ENCODE measurements at regions not wholly inside any gene's neighbourhood (a gene's known extent, or its start where the extent isn't known, plus 50 kb on each side); places are given as distances from the start of the nearest gene placed in this dataset.
A peak's percentile ranks its signal among the peaks of the same experiment; 100 is the strongest.

DNA sequence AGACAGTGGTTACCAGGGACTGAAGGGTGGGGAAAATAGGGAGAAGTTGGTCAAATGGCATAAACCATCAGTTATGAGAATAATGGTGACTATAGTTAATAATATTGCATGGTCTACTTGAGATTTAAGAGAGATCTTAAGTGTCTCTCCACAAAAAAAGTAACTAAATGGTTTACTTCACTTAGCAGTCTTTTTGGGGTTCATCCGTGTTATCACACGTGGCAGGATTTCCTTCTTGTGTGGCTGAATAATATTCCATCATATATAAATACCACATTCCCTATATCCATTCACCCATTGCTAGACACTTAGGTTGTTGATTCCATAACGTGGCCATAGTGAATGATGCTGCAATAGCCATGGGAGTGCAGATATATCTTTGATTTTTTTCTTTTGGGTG, 967.0 kb downstream of the UQCRFS1 start:
- DNase-seq = no peak

DNA sequence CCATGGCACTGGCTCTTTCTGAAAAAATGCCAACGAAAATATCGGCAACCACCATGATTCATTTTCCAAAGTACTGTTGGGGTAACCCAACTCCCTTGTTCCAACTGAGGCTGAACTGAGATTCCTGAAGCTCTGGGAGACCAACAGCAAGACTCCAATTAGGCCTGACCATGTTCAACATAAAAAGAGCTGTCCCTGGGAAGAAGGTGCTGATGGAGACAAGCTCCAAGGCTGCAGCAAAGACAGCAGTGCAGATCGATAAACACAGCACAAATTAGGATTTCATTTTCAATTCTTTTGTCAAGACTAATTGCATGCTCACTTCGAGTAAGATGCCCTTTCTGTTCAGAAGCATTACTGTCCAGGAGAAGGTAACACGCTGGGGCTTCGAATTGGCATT, 968.0 kb downstream of the UQCRFS1 start:
- DNase-seq = no peak

DNA sequence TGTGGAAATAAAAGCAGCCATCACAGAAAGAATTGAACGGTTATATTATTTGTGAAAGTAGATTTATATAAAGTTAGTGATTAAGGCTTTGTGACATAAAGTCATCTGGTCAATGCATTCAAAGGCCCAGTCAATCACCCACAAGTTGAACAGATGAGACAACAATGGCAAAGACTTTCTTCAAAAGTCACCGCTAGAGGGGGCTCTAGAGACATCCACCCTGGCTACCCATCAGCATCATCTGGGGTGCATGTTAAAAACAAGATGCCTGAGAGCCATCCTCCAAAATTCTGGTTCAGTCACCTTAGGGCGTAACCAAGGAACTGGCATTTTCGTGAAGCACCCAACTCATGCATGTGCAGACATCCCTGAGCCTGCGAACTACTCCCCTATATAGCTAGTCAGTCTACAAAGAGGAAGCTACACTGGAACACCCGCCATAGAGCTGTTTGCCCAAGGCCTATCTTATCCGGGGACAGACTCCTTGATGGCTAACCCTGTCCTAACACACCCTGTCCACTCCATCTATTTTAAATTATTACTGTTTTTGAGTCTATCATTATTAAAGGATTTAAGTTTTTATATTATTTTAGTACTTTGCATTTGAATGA, 970.5 kb downstream of the UQCRFS1 start:
- peak in 1 of 2 donors; percentile 3 for DNase-seq

DNA sequence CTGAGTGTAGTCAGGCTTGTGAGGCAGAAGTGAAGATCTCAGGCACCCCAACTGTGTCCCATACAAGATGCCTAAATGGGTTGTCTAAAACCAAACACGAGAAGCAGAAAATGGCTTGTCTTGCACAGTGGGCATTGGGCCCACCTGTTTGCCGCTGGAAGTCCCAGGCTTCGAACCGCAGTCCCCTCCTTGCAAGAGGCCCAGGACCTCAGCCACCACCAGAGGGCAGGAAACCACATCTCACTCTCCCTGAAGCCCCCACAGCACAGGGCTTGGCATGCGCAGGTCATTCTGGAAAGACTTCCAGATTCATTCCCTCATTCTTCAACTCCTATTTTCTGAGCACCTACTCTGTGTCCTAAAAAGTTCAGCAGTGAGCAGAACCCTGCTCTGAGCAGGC, 973.7 kb downstream of the UQCRFS1 start:
- DNase-seq = no peak

DNA sequence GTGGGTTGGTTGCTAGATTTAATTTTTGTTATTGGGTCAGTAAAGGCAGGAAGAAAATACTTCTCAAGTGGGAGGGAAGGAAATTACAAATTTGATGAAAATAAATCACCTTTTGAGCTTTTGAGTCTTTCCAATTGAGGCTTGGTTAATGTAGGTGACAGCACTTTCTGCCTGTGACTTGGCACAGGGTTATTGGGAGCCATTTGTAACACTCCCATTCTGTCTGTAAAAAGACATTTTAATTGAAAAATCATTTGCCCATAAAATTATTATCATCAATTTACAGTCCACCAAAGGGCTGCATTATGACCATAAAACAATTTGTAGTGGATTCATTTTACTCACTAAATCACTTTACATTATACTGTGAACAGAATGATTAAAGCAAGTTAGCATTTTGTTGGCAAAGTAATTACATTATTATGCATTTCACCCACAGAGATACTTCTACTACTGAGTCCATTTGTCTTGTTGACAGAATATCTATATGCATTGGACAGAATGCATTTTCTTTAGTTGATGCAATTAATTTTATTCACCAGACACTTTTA, 974.6 kb downstream of the UQCRFS1 start:
- no peak for DNase-seq

DNA sequence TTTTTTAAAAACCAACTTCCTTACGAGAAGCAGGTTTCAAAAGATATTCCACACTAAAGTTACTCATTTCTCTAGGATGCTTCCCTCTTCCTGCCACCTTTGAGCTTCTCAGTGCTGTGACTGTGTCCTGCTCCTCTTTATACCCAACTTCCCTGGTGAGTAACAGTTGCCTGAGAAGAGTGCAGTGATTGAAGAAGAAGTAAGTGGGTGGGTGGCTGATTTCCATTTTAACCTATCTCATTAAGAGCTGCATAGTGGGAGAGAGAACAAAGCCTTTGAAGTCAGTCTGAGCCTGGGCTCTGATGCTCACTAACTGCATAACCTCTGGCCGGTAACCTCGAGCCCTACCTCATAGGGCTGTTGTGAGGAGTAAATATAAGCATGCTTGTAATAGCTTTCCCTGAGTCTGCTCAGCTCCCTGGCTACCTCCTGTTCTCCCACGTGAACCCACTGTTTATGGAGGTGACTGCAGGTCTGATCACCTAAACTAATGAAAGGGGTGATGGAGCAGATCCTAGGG, 977.3 kb downstream of the UQCRFS1 start:
- DNase-seq = no peak

DNA sequence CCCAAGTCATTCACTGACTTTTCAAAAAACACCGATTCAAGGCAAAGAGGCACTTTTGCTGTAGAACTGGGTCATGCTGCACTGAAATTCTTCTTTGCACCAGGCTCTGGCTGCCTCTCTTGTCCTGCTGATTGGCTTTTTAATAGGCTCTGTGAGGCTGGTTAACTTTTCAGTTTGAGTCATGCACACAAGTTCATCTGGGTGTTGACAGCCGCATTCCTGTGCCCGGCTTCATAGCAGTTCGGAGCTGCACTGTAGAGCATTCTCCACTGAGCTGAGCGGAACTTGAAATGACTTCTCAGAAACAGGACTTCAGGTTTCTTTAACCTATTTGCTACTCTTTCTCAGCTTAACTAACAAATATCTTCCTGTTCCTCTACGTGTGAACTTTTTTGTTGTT, 978.3 kb downstream of the UQCRFS1 start:
- DNase-seq = no peak

DNA sequence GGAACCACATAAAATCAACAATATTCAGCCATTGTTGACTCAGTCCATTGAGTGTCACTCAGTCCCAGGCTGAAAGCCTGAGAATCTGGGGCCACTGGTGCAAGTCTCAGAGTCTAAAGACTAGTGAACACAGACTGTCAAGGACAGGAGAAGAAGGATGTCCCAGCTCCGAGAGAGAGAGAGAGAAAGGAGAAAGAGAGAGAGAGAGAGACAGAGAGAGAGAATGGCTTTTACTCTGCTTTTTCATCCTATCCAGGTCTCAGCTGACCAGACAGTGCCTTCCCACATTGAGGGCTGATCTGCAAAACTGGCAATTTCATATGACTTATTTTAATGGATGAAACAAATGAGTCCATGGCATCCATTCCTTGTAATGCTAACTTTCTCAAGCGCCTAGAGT, 984.1 kb downstream of the UQCRFS1 start:
- DNase-seq = no peak

DNA sequence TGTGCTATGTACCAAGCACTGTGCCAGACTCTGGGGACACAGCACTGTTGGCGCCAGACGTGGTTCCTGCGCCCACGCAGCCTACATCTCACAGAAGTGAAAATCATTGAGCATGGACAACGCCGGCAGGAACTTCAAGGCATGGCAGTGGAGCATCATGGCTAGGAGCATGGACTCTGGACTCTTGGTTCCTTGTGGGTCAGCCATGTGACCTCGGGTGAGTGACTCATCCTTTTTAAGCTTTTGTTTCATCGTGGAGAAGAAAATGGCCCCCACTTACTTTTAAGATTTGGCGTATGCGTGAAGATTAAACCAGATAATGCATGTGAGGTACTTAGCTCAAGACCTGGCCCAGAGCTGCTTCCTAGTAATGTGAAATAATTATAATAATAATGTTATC, 988.5 kb downstream of the UQCRFS1 start:
- DNase-seq = no peak

DNA sequence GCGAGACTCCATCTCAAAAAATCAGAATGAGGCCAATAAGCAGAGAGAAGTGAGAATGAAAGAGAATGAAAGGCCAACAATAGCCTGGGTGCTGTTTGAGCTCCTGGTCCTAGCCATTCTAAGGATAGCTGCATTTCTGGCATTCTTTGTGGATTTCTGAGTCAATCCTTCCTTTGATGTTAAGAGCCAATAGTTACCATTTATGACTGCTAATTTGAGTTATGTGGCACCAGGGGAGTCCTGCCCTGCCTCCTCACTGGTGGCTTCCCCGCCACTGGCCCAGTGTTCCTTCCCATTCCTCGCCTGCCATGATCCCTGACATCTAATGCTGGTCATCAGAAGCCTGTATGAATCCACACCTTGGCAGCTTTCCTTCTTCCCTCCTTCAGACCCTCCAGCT, 991.2 kb downstream of the UQCRFS1 start:
- no peak for DNase-seq

DNA sequence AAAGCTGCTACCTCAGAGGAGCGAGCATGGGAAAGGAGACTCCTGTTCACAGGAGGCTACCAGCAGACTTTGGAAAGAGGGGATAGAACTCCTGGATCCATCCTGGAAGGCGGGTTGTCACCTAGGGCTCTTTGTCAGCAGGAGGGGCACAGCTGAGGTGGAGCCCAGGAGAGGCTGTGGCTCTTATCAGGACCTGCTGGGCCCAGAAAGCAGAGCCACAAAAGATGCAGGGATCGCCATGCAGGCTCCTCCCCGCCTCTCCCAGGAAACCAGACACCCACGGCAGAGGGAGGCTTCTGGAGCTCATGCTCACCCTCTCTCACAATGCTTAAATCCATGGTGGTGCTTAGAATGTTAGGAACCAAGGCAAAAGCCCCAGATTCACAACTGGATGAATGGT, 994.2 kb downstream of the UQCRFS1 start:
- DNase-seq = no peak

DNA sequence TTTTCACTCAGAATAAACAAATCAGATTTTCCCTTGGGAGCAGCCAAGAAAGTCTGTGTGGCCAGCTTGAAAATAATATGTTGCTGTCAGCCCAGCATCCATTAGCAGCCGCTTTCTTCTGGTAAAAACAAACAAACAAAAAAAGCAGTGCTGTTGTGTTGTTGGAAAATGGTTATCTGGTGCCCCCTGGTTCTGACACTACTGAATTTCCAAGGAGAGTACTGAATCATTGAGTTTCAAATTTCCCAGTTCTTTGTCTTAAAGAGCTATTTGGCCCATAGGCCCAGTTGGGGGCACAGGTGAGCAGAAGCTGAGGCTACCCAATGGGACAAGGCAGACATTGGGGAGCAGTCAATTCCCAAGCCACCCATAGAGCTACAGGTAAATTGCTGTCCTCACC, 995.9 kb downstream of the UQCRFS1 start:
- no peak for DNase-seq

DNA sequence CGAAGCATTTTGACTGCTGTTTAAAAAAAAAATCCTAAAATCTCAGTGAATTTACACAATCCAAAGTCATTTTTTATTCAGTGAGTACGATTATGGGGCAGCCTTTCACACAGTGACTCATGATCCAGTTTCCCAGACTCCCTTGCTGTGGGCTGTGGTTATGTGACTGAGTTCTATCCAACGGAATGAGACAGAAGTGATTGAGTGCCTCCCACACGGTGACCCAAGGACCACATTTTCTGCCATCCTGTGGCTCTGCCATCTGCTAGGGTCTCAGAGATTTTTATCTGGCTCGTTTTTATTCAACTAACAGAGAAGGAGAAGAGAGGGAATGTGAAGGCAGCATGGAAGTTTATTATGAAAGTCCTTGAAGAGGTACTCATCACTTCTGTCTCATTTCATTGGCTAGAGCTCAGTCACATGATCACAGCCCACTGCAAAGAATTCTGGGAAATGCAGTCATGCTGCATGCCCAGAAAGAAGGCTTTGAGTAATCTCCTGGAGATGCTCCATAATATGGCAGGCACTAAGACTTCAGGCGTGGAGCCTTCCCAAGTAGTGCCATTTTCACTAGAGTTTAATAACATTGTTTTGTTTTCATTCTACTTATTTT, 999.4 kb downstream of the UQCRFS1 start:
- no peak for DNase-seq

DNA sequence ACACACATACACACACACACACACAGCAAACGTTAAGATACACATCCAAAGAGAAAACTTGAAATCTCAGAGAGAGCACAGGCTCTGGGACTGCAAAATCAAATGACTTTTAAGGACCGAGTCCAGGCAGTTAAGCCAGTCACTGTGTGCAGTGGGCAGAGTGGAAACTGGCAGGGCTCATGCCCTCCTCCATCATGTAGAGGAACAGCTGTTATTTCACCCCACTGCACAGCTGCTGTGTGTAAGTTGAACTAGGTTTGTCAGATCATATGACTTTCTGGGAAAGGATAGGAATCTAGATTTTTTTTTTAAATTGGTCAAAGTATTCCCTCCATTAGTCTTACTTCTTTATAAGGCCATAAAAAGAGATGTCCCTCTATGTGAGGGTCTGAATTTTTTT, 1002.1 kb downstream of the UQCRFS1 start:
- DNase-seq = no peak

DNA sequence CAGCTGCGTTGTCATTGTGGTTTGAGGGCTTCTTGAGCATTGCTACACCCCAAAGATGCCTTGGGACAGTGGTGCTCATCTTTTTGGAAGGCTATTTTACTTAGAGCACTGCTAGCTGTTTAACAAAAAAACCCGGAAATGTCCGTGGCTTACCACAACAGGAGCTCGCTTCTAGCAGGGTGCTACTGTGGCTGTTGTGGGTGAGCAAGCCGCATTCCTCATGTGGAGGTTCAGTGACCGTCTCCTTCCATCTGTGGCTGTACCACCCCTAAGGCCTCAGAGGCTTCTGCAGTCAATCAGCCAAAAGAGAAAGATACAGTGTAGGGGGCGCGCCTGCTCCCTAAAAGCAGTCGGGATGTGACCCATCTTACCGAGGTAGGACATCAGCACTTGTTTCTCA, 1004.2 kb downstream of the UQCRFS1 start:
- no peak for DNase-seq

DNA sequence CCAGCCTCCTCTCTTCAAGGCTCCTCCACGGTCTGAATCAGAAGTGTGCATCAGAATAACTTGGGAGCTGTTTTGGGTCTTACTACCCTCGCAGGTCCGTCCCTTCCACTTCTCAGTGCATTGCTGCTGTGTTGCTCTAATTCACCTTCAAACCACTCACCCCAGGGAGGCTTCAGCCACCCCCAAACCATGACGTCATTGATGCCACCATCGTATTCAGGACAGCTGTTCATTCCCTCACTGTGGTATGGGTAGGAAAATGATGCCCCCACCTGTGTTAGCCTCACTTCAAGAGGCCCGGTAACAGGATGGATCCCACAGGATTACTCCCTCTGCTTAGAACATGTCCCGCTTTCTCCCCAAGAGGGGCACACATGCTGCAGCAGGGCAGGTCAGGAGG, 1005.7 kb downstream of the UQCRFS1 start:
- no peak for DNase-seq

DNA sequence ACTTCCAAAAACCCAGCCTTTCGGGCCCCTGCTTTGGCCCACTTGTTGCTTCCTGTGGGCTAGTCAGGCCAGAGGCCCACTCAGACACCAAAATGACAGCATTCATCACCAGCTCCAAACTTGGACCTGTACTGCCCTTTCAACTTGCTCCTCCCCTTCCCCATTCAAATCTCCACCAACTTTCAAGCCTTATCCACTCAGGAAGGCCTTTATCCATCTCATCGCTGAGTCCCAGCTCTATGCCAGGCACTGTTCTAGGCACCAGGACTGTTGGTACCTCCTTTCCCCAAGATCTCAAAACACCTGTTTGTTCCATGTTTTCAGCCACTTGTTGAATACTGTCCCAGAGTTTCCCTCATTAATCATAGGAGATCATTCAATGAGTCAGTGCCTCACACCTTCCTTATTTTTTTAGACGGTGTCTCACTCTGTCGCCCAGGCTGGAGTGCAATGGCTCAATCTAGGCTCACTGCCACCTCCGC, 1011.4 kb downstream of the UQCRFS1 start:
- DNase-seq = no peak

DNA sequence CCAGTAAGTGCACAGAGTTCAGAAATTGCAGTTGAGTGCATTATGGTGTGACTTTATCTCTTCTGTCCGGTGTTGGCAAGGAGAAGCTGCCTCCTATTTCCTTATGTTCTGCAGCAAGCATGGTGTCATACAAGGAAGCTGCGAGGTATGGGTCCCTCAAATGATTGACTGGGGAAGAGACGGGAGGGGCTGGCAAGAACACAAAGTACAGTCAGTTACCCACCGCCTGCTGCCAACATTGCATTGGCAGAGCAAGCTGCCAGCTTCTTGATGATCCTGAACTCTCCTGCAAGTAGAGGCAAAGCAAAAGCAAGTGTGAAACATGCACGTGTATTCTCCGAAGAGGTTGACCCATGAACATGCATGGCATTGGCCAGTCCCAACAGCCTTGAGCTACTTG, 1013.6 kb downstream of the UQCRFS1 start:
- no peak for DNase-seq

DNA sequence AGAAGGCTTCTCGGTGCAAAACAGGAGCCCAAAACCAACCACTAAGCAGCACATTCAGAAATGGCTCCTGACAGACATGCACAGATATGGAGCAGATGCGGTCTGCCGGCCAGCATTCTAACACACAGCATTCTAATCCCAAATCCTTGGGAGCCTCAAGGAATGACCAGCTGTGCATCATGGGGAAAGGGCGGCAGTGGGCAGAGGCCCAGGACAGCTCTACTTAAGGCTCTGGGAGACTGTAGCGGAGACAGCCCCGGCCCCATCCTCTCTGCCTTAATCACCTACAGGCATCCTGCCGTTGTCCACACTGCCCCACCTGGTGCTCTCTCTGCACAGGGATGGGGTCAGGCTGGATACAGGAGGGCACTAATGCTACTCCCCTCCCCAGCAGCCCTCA, 1016.0 kb downstream of the UQCRFS1 start:
- no peak for DNase-seq

DNA sequence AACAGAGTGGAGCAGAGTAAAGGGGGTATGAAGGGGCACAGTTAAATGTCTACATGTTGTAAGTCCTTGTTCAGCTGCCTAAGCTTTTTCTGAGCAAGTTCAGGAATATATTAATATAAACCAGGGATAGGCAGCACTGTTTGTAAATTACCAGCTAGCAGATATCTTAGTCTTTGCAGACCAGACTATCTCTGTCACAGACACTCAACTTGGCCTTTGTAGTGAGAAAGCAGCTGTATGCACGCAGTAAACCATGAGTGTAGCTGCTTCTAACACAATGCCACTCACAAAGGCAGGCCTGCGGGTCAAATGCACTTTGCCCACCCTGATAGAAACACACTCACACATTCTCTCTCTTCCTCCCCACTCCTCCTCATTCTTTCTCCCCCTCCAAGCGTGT, 1016.9 kb downstream of the UQCRFS1 start:
- no peak for DNase-seq

DNA sequence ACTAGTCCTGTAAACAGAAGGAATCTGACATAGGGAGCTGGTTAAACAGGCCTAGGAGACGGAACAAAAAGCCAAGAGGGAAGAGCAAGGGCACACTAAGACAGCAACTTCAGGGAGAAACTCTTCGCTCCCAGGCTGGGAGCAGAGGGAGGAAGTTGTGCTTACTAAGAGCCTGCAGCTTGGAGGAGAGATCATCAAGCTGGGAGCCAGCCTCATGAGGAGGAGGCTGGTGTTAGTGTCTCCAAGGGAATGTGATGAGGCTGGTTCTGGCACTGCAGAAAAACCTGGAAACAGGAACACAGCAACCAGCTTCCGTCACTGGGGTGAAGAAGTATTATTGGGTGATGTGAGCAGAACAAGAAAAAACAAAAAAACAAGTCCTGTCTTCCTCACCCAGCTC, 1027.3 kb downstream of the UQCRFS1 start:
- no peak for DNase-seq

DNA sequence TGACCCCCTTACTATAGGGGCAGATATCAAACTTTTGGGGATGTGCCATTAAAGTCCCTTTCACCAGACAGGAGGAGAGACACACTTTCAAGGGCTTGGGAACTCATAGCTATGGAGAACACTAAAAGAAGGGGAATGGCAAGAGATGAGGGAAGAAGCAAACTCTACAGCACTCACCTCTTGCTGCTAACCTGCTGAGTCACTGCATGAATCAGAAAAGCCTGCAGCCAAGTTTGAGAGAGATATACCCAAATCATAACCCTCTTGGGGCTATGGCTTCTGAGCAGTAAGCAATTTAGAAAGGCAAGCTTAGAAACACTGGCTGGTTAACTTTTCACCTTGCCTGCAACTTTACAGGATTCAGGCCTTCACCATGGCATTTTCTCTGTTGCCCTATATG, 1028.0 kb downstream of the UQCRFS1 start:
- DNase-seq = no peak

DNA sequence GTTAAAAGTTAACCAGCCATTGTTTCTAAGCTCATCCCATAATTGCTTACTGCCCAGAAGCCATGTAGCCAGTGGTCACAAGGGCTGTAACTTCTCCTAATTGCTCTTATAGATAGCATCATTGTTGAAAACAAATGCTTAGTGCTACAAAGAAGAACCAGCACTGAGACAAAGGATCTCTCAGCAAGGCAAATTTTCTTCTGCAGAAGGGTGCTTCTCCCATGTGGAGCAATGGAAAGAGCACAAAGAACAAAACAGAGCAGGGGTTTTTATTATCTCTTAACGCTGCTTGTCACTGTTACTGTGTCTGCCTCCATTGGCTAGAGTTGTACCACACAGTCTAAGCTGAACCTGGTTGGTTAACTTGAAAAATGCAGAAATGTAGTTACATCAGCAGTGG, 1036.8 kb downstream of the UQCRFS1 start:
- DNase-seq = no peak

DNA sequence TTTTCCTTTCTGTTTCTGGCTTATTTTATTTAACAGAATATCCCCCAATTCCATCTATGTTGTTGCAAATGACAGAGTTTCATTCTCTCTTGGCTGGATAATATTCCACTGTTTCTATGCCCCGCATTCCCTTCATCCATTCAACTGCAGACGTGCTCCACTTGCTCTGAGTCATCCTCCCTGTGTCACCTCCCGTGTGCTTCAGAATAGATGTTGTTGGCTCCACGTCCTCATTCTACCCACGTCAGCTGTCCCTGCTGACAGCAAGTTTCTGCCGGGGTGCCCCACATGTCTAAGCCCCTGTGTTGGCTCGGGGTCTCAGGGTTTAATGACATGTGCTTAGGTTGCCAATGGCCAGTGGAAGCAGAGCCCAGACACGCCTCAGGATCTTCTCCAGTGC, 1041.0 kb downstream of the UQCRFS1 start:
- DNase-seq = no peak

DNA sequence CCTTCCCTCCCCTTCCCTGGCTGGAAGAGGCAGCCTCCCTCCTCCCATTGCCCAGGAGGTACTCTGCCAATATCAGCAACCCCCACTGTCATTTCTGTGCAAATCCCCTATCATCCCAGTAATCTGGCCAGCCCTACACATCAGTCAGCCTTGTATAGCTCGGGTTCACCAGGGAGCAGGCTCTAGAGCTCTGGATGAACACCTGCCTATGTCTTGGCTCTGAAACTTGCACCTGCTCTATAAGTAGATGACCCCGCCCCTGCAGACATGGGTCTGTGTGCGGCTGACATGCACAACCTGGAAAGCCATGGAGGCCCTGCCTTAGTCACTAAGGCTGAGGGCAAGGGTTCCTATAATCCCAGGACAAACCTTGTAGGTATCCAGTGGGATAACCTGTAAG, 1042.9 kb downstream of the UQCRFS1 start:
- DNase-seq = no peak
